Mesenteric fat pad (tissue), 1 donor: ENCODE measurements at regions not wholly inside any gene's neighbourhood (a gene's known extent, or its start where the extent isn't known, plus 50 kb on each side); places are given as distances from the start of the nearest gene placed in this dataset.

ENCODE experiments used
- DNase-seq: peaks from one replicate; pipeline ENCODE4 v3.0.0-alpha.2; 2020; ENCODE audit warnings: low spot score
- donor health status: DM: yes; HTN: yes; CAD: no.

GRCh38 chr1:37128091-37128490 lies 93.8 kb upstream of the GRIK3 start:
- DNase-seq: no peak

- DNase-seq: no peak
These were observed 96.1 kb upstream of the GRIK3 start for GRCh38 chr1:37130221-37130948.

GRCh38 chr1:37131281-37131680 lies 97.0 kb upstream of the GRIK3 start:
- DNase-seq: no peak

- no peak for DNase-seq
These were observed 99.2 kb upstream of the GRIK3 start for GRCh38 chr1:37133276-37134145.

- no peak for DNase-seq
These were observed 100.3 kb upstream of the GRIK3 start for GRCh38 chr1:37134599-37134998.

- DNase-seq: no peak
These were observed 100.7 kb upstream of the GRIK3 start for GRCh38 chr1:37135032-37135431.

- DNase-seq: no peak
These were observed 102.7 kb upstream of the GRIK3 start for GRCh38 chr1:37137014-37137413.

- DNase-seq: no peak
These were observed 103.3 kb upstream of the GRIK3 start for GRCh38 chr1:37137601-37138000.

- DNase-seq: no peak
These were observed 109.5 kb upstream of the GRIK3 start for GRCh38 chr1:37143800-37144199.

GRCh38 chr1:37146071-37146470 lies 111.8 kb upstream of the GRIK3 start:
- no peak for DNase-seq

- DNase-seq: peak; percentile 22
These were observed 113.1 kb upstream of the GRIK3 start for GRCh38 chr1:37147392-37147831.

GRCh38 chr1:37147906-37148305 lies 113.6 kb upstream of the GRIK3 start:
- peak; percentile 37 for DNase-seq

- DNase-seq: peak; percentile 30
These were observed 114.3 kb upstream of the GRIK3 start for GRCh38 chr1:37148663-37149062.

- no peak for DNase-seq
These were observed 115.0 kb upstream of the GRIK3 start for GRCh38 chr1:37149296-37149695.

- DNase-seq: peak; percentile 75
These were observed 116.7 kb upstream of the GRIK3 start for GRCh38 chr1:37150986-37151385.

- DNase-seq: no peak
These were observed 117.5 kb upstream of the GRIK3 start for GRCh38 chr1:37151789-37152188.

- no peak for DNase-seq
These were observed 118.2 kb upstream of the GRIK3 start for GRCh38 chr1:37152491-37152890.

GRCh38 chr1:37153116-37154100 lies 119.1 kb upstream of the GRIK3 start:
- DNase-seq: peak; percentile 22

- peak; percentile 26 for DNase-seq
These were observed 122.3 kb upstream of the GRIK3 start for GRCh38 chr1:37156646-37157045.

GRCh38 chr1:37157634-37158033 lies 123.3 kb upstream of the GRIK3 start:
- peak; percentile 2 for DNase-seq

GRCh38 chr1:37158113-37158749 lies 123.9 kb upstream of the GRIK3 start:
- peak; percentile 16 for DNase-seq
